GM18498 (cell line): ENCODE measurements at regions not wholly inside any gene's neighbourhood (a gene's known extent, or its start where the extent isn't known, plus 50 kb on each side); places are given as distances from the start of the nearest gene placed in this dataset.
"Not testable (repeated sequence)": the region's sequence is repeated elsewhere in the genome, so short reads cannot be mapped to it uniquely, and the experiment has no call there.

Experiments used
- ATAC-seq: cut with Tn5 transposase; IDR thresholded peaks from one replicate; pipeline ENCODE4 v1.9.1; 2021; ENCODE audit warnings: mild to moderate bottlenecking, moderate library complexity; ENCODE audit not compliant: unreplicated experiment

DNA sequence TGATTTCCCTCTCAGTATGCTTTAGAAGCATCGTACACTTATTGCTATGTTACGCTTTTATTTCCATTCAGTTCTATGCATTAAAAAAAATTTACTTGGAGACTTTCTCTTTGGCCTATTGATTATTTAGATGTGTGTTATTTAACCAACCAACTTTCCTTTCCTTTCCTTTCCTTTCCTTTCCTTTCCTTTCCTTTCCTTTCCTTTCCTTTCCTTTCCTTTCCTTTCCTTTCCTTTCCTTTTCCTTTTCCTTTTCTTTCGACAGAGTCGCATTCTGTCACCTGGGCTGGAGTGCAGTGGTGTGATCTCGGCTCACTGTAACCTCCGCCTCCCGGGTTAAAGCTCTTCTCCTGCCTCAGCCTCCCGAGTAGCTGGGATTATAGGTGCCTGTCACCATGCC, 502.7 kb upstream of the LARGE1 start:
- ATAC-seq = not testable (repeated sequence)

DNA sequence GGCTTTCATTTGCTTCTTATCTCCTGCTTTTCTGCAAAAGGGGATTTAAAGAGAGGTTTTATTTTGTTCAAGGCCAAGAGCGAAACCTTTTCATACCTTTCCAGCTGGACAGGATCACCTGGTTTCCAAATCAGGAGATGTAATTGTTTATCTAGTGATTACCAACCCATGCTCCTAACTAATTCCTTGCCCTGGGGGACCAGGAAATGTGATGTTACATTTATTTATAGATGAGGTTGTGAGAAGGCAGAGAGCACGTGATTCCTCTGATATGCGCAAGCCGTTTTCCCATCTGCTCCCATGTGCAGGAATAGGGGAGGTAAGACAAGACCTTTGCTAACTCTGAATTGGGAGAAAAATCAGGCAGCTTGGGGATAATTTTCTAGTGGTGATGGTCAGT, 507.2 kb upstream of the LARGE1 start:
- no peak for ATAC-seq

DNA sequence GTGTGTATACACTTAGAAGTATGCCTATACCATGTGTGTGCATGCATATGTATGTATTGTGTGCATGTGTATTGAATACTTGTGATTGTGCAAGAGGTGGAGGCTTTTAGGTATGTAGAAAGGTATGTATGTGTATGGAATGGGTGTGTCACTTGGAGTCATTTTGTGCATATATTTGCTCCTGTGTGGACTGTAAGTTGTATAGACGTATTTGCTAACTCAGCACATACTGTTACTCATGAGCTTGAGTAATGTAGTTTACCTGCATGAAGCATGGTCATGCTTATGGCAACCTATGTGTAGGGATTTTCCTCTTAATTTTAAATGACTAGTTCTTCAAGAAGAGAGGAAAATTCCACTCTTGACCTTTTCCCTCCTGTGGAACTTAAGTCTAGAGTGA, 507.6 kb upstream of the LARGE1 start:
- ATAC-seq = no peak

DNA sequence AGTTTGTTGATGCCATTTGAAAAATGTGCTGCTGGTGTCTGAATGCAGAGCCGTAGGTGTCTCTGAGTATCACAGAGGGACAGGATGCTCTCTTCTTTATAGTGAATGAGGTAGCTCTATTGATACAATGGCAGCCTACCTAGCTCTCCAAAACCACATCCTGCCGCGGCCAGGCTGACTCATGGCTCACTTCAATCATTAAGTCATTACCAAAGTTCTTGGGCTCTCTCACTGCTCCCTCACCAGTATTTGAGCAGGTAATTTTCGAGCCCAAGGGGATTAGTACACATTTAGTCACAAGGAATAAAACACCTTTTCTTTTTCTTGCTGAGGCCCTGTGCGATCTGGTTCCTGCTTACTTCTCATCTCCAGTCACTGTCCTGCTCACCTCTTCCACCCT, 509.0 kb upstream of the LARGE1 start:
- no peak for ATAC-seq

DNA sequence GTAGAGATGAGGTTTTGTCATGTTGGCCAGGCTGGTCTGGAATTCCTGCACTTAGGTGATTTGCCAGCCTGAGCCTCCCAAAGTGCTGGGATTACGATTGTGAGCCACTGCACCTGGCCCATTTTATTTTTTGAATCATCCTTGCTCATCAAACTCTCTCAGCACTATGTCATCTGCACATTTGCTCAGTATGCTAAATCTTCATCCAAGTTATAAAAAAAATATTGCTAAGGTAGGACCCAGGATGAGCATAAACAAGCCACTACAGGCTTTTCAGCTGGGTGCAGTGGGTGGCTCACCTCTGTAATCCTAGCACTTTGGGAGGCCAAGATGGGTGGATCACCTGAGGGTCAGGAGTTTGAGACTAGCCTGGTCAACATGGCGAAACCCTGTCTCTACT, 510.1 kb upstream of the LARGE1 start:
- no peak for ATAC-seq

DNA sequence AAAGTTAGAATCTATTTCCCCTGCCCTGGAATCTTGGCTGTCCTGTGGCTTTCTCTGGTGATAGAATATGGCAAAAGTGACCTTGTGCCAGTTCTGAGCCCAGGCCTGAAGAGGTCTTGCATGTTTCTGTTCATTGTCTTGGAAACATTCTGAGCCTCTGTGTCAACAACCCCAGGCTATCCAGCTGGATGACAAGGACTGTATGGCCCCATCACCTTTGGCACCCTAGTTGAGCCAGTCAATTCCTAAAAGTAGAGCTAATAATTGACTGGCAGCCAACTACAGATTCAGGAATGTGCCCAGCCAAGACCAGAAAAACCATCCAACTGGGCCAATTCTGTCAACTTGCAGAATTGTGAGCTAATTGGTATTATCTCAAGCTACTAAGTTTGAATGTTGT, 514.1 kb upstream of the LARGE1 start:
- ATAC-seq = no peak

DNA sequence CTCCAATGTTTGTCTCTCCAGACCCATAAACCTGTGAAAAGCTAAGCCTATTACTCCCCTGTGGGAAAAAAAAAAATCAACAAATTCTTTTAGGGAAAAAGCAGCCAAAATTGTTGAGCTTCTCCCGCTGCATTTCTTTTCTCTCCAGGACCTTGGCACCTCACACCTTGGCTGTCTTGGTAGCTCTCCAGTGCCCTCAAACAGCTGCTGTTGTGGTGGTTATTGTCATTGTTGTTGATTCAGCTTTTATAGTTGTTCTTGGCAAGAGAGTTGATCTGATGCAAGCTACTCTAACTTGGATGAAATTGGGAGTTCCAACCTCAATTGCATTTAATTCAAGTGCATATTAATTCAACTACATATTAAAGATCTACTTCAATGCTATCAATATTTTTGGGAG, 516.9 kb upstream of the LARGE1 start:
- no peak for ATAC-seq

DNA sequence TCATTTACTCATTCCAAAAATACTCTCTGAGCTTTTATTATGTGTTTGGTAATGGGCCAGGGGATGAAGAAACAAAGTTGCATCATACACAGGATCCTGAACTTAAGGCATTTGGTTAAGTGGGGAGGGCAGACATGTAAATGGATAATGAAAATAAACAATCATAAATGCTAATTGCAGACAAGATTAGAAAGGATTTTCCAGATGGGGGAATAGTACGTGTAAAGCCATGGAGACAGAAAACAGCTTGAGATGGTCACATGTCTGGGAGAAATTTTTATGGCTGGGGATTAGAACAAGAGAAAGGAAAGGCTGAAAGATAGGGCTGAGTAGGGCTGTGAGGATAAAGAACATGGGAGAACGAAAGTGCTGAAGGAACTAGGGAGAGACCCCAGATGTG, 534.3 kb upstream of the LARGE1 start:
- no peak for ATAC-seq

DNA sequence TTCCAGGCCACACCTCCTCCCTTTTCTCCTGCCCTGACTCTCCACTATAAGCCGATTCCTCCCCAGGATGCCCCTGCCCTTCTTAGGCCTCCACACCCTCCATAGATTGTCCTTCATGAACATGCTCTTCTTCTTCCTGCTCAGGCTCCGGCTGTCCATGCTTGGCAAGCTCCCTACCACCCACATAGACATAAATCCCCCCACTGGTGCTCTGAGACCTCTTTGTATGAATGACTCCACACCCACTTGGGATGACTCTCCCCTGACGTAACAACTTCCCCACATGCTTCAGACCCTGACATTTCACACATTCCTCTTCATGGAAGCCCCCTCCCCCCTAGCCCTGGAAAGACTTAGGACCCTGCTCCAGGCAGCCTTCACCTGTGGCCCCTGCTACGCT, 542.5 kb upstream of the LARGE1 start:
- no peak for ATAC-seq

DNA sequence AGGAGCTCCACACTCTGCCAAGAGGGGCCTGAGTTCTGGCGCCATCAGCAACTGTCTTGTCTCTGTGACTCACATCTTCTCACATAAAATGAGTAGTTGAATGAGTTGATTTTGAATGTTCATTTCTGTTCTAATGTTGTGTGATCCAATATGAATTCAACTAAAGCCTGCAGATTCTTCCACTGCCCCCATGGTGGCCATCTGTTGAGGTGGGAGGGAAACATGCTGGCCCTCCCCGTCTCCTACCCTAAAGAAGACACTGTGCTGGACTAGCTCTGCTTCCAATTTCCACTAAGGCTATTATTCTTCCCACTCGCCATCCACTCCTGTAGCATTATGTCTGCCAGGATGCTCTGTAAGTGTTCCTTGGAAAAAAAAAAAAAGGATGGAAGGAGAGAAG, 555.6 kb upstream of the LARGE1 start:
- no peak for ATAC-seq

DNA sequence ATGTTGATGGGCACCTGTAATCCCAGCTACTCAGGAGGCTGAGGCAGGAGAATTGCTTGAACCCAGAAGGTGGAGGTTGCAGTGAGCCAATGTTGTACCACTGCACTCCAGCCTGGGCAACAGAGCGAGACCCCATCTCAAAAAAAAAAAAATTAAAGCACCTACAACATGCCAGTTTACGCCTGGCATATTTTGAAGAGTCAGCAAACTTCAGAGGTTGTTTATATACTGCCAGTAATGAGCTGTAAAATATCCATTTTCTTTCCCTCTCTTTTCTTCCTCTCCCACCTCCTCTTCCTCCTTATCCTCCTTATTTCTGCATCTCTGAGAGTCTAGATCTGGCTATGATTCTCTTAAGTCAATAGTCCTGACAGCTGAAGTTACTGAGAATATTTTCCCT, 556.5 kb upstream of the LARGE1 start:
- no peak for ATAC-seq

DNA sequence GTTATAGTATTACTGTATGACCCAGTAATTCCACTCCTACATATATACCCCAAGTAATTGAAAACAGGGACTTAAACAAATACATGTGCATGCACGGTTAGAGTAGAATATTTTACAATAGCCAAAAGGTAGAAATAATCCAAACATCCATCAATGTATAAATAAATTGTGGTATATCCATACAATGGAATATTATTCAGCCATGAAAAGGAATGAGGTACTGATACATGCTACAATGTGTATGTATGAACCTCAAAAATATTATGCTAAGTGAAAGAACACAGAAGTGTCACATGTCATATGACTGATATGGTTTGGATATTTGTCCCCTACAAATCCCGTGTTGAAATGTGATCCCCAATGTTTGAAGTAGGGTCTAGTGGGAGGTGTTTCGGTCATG, 560.8 kb upstream of the LARGE1 start:
- no peak for ATAC-seq

DNA sequence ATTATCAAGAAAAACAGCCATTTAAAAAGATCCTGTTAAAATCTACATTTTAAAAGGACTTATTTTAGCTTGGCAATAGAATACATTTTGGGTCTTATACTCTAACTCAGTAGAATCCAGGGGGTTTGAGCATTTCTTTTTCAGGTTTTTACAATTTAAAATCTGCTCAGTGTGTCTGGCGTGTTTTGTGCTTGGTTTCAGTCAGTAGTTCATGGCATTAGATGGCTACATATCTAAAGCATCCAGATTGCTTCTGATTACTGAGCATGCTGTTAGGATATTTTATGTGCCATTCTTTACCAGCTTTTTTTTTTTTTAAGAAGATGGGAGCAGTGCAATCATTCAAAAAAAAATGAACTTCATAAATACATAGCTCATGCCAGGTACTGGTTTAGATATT, 566.1 kb upstream of the LARGE1 start:
- ATAC-seq = no peak

DNA sequence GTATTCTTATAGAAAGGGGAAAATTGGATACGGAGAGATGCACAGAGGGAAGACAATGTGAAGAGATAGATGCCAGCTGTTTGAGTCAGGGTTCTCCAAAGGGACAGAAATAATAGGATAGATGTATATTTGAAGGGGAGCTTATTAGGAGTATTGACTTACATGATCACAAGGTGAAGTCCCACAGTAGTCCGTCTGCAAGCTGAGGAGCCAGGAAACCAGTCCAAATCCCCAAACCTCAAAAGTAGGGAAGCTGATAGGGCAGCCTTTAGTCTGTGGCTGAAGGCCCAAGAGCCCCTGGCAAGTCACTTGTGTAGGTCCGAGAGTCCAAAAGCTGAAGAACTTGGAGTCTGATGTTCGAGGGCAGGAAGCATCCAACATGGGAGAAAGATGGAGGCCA, 569.6 kb upstream of the LARGE1 start:
- ATAC-seq = no peak

DNA sequence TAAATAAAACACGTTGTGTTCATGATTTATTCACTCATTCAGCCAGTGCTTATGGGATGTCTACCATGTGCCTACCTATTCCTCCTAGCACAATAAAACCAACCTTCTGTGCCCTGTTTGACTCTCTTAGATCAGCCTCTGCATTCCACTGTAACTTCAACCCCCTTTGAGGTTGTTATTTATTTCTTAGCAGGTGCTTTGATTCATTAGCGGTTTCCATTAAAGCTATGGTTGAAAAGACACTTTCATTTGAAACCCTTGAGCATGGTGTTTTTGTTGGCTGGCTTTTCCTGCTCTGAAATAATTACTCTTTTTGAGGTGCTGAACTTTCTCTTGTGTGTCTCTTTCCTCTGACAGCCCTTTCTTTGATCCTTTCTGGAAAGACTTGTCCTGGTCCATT, 570.6 kb upstream of the LARGE1 start:
- ATAC-seq = no peak

DNA sequence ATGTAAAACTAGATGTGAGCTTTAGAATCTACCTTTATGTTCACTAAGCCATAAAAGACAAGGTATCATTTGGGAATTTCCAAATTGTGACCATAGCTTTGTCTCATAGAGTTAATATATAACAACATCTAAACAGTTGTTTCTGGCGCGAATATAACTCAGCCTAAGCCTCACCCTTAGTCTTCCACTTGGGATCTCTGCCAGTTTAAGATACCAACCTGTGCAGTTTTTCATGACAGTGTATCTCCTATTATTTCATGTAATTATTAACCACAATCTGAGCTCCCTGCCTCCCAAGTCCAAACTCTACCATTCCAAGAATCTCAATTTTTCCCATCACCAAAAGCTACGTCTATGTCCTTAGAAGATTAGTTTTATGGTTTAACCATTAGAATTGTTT, 572.5 kb upstream of the ISX start:
- no peak for ATAC-seq

DNA sequence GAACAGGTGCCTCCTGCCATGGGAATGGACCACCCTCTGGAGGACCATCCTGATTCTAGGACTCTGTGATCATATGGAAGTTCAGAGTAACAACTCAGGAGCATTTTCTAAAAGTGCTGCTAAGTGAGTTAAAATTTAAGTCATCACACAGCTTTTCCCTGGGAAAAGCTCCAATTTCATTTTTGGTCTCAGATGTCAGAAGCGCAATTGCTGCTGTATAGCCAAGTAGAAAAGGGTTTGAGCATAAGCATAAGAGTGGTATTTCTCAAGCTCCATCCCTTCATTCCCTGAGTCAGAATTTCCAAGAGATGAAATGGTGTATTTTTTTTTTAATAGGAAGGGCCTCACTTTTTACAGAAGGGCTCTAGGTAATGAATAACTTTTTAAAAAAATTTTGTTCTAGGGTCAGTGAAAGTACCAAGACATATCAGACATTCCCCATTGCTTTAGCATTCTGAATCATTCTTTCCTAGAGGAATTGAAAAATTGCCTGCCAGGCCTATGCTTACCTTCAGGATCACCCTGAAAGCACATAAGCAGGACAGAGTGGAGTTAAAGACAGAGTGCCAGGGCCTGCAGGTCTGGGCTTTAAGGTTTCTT, 564.5 kb upstream of the ISX start:
- no peak for ATAC-seq

DNA sequence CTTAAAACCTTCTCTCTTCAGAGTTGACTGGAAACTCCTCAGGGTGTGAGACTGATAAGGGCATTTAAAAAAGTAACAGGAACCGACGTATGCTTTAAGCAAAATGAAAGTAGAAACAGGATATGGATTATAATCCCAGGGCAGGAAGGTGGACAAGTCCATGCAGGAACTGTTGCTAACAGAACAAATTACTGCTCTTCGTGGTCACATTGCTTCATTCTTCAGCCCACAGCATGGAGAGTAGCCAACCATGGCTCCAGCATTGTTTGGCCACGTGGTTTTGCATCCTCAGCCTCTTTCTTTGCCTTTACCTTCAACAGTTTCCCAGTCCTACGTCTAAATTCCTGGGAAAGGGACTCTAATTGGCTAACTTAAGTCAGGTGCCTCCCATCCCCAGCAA, 563.1 kb upstream of the ISX start:
- no peak for ATAC-seq

DNA sequence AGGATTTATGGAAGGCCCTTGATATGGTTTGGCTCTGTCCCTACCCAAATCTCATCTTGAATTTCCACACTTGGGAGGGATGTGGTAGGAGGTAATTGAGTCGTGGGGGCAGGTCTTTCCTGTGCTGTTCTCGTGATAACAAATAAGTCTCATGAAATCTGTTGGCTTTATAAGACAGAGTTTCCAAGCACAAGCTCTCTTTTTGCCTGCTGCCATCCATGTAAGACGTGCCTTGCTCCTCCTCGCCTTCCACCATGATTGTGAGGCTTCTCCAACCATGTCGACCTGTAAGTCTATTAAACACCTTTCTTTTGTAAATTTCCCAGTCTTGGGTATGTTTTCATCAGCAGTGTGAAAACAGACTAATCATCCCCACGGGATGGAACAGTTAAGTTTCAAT, 557.2 kb upstream of the ISX start:
- no peak for ATAC-seq

DNA sequence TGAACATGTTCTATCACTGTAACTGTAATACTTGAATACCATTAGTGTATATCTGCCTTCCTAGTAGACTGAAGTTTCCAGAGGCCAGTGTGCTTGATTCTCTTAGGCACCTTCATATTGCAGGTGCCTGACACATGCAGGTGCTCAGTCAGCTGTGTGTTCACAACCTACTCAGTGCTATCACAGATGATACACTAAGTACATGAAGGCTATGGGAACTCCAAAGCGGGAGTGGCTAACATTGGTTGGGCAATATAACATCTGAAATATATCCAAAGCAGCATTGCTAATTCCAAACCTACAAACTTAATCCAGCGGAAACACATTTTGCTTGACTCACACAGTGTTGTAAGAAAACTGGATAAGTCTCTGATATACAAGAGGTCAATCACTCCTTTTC, 539.3 kb upstream of the ISX start:
- no peak for ATAC-seq

DNA sequence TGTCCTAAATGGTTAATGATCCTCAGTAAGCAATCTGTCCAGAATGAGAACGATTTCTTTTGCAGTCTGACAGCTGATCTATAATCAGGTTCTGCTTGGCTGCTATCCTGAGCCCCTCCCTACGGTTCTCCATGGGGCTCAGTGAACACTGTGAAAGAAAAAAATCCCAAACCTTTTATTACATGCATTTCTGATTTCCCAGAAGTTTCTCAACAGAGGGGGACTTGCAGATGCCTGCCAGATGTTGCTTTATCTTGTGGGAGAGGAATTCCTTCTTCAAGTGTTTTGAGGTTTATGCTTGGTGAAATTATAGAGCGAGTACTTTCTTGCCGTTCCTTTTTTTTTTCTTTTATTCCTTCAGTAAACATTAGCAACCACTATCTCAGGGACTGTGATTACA, 531.9 kb upstream of the ISX start:
- no peak for ATAC-seq

DNA sequence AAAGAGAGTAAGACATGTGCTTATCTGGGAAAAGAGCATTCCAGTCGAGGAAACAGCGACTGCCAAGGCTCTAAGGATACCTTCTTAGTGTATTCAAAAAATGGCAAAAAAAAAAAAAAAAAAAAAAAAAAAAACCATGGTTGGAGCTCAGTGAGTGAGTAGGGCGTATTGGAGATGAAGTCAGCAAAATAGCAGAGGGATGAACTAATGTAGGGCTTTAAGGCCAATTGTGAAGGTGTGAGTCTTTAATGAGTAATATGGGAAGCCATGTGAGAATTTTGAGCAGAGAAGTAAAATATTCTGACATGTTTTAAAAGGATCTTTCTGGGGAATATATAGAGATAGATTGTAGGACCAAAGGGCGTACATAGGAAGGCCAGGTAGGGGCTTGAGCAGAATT, 498.6 kb upstream of the ISX start:
- ATAC-seq = no peak

DNA sequence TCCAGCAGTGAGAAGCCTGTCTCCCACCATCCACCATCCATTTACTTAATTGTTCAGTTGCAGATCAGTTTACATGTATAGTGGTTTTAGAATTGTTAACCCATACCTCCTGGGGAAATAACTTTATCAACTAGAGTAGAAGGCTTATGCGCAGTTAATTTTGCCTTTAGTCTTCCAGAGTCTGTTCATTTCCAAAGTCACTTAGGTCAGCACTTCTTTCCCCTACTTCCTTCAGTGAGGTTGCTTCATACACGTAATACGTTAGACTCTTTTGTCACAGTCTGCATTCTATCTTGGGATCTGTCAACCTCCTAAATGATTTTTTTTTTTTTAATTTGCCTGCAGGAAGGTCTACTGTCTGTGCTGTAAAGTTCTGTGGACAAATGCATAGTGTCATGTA, 495.6 kb upstream of the ISX start:
- no peak for ATAC-seq

DNA sequence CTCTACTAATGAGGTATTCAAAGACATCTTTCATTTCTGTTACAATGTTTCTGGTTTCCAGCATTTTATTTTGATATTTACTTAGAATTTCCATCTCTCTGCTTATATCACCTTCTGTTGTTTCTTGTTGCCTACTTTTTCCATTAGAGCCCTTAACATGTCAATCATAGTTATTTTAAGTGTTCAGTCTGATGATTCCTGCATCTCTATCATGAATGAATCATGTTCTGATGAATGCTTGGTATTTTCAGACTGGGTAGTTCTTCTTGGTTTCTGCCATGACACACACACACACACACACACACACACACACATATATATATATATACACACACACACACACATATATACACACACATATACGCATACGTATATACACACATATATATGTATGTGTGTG, 486.4 kb upstream of the ISX start:
- ATAC-seq = no peak
